NB4 (cell line): ENCODE measurements at regions not wholly inside any gene's neighbourhood (a gene's known extent, or its start where the extent isn't known, plus 50 kb on each side); places are given as distances from the start of the nearest gene placed in this dataset.

Experiments used
- DNase-seq: peaks from one replicate; pipeline ENCODE4 v3.0.0; 2010; ENCODE audit warnings: low read depth
- H3K4me3 ChIP-seq: one replicate; pipeline ENCODE4 v1.5.1; 2011; ENCODE audit warnings: mild to moderate bottlenecking, low read depth, low read length, moderate library complexity
- CTCF ChIP-seq: IDR thresholded peaks from one replicate; pipeline ENCODE4 v1.5.1; 2012; ENCODE audit warnings: low read depth, low read length
- MAX ChIP-seq: IDR thresholded peaks from 2 replicates; pipeline ENCODE4 v1.6.1; 2011; ENCODE audit warnings: low read depth, low read length
- MYC ChIP-seq: IDR thresholded peaks from 2 replicates; pipeline ENCODE4 v1.6.1; 2011; ENCODE audit warnings: low read depth, low read length
- POLR2A ChIP-seq: IDR thresholded peaks from 2 replicates; pipeline ENCODE4 v1.6.1; 2011; ENCODE audit warnings: mild to moderate bottlenecking; ENCODE audit not compliant: insufficient read length; ENCODE audit errors: extremely low read depth

DNA sequence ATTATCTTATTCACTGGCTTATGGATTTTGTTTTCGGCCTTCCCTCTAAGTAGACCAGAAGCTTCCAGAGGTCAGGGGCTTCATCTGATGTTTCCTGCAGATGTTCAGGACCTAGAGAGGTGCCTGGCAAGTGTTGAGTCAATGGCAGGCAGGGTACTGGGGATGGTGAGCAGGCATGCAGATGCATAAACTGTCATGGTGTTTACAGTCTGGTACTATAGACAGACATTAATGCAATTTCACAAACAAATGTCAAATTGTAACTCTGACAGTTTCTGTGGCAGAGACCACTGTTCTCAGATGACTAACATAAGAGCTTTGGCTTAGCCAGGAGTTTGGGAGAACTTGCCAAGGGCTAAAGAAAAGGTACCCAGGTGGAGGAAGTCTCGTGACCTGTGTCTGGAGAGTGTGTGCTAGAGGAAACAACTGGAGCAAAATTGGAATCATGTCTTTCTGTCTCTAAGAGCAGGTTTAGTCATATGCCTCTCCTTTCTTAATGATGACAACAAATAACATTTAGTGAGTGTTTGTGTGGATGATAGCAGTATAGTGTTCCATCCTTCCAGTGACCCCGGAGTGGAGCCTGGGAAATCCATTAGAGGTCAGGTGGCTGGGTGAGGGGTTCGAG is 53.7 kb upstream of the TRAK1 start:
- no peak overlapping the region for H3K4me3 ChIP-seq
- TF ChIP-seq MYC: no peak
- no peak for TF ChIP-seq MAX
- TF ChIP-seq POLR2A: no peak
- TF ChIP-seq CTCF: no peak
- DNase-seq: no peak

DNA sequence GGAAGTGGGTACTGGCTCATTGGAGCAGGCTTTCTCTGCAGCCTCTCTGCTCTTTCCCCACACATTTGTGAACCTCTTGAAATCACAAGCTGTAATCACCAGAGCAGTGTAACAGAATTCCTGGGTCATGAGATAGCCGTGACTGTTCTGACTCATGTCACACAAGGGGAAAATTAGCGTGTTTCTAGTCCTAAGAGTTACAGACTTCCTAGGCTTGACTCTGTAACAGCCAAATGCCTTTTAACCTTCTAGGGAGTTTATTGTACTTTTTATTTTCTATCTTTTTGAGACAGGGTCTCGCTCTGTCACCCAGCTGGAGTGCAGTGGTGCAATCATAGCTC is 54.7 kb upstream of the TRAK1 start:
- no peak overlapping the region for H3K4me3 ChIP-seq
- no peak for TF ChIP-seq CTCF
- no peak for DNase-seq

DNA sequence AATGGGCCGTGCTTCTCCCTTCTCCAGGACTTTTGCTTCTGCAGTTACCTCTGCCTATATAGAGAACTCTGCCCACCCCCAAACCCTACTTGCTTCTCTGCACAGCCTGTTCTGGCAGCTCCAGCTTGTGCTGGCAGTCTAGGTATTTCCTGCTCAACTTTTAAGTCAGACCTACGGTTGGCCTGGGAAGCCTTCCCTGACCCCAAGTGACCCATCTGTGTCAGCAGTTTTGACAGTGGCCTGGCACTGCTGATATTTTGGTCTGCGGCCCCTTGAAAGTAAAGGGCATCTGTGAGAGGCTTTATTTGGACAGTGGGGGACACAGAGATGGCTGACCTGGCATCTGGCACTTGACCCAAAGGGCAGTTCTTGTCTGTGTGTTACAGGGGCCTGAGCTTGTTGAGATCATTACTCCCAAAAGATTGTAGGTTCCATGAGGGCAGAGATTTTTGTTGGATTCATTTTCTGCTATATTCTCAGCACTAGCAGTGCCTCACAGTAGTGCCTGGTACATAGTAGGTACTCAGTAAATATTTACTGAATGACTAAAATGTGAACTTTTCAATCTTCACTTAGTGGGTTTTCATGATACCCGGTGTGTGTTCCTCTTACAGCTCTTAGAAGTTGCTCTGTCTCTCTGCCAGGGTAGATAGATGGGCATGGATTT is 55.2 kb upstream of the TRAK1 start:
- DNase-seq: no peak
- H3K4me3 ChIP-seq: no peak overlapping the region
- TF ChIP-seq MAX: no peak
- no peak for TF ChIP-seq CTCF
- no peak for TF ChIP-seq POLR2A
- TF ChIP-seq MYC: no peak

- no peak for DNase-seq
- TF ChIP-seq POLR2A (no peak), CTCF (no peak), MYC (no peak), MAX (no peak)
- H3K4me3 ChIP-seq: no peak overlapping the region
Measured at GRCh38 chr3:42035007-42035406, 56.1 kb upstream of the TRAK1 start.

- no peak for TF ChIP-seq CTCF
- no peak for TF ChIP-seq MAX
- no peak for TF ChIP-seq MYC
- no peak for TF ChIP-seq POLR2A
- no peak overlapping the region for H3K4me3 ChIP-seq
- no peak for DNase-seq
Measured at GRCh38 chr3:42033741-42034140, 57.4 kb upstream of the TRAK1 start.
